ENCODE measurements at regions not wholly inside any gene's neighbourhood (a gene's known extent, or its start where the extent isn't known, plus 50 kb on each side); places are given as distances from the start of the nearest gene placed in this dataset.

DNA sequence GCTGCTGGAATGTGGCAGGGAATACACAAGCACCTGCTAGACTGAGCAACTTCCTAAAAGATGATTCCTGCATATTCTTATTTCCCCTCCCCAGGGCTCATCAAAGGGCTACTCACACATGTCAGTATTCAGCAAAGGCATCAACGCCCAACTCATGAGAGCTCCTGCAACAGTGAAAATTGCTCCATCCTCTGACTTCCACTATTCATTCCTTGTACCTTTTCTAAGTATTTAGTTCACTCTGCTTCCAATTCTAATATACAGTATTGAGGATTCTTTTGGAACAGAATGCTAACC, 84.1 kb downstream of the SCN11A start:
- no peaks in the 10 kb centered on the region for H3K36me3 ChIP-seq (ENCODE audit: control insufficient read depth in 5 of 5, insufficient read depth in 5 of 5, low read length in 5 of 5)
- H3K9me3 ChIP-seq (ENCODE audit: control insufficient read depth in 5 of 5, low read length in 5 of 5) = no peaks in the 10 kb centered on the region
- no peaks in the 10 kb centered on the region for H3K4me1 ChIP-seq (ENCODE audit: control insufficient read depth in 5 of 5, insufficient read depth in 5 of 5, low read length in 5 of 5)
- H3K9ac ChIP-seq (ENCODE audit: low read length in 5 of 5) = no peak overlapping the region
- peaks cover 0 to 8% (median 0%) of the 10 kb centered on the region in 5 donors for H3K27me3 ChIP-seq (ENCODE audit: control insufficient read depth in 5 of 5, insufficient read depth in 4 of 5, low read length in 5 of 5)
- H3K4me3 ChIP-seq (ENCODE audit: low read depth in 1 of 5, low read length in 5 of 5) = no peak overlapping the region
- no peak overlapping the region for H3K27ac ChIP-seq (ENCODE audit: low read depth, low read length)

DNA sequence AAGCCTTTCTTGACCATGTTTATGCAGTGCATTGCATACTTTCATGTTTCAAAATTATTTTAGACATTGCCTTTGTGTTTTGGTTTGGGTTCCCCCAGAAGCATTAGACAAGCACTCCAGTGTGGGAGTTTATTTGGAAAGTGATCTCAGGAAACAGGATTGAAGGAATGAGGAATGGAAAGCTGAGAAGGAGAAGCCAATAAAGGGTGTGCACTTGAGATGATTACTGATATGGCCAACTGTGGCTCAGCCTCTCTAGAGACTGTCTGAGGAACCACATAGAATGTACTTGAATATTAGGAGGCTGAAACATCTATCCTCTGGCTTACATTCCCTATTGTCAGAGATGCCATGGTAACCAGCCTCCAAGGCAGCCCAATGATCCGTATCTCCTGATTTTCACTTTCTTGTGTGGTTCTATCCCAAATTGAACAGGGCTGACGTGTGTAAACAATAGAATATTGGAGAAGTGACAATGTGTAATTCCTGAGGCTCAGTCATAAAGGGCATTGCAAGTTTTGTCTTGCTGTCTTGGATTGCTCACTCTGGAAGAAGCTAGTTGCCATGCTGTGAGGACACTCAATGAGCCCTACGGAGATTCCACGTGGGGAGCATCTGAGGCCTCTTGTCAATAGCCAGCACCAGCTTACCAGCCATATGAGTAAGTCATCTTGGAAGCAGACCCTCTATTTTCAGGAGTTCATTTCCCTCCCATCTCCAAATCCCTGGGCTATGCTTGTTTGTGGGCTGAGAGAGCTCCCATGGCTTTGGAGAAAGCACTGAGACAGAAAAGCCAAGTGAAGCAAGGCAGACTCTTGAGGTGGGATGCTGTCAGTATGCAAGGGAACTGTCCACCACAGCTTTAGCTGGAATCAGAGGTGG, 84.7 kb downstream of the SCN11A start:
- Histone ChIP-seq H3K4me1 (ENCODE audit: control insufficient read depth in 5 of 5, insufficient read depth in 5 of 5, low read length in 5 of 5) (no peaks in the 10 kb centered on the region), H3K36me3 (ENCODE audit: control insufficient read depth in 5 of 5, insufficient read depth in 5 of 5, low read length in 5 of 5) (no peaks in the 10 kb centered on the region), H3K27ac (ENCODE audit: low read depth, low read length) (no peak overlapping the region), H3K9me3 (ENCODE audit: control insufficient read depth in 5 of 5, low read length in 5 of 5) (no peaks in the 10 kb centered on the region), H3K4me3 (ENCODE audit: low read depth in 1 of 5, low read length in 5 of 5) (no peak overlapping the region), H3K27me3 (ENCODE audit: control insufficient read depth in 5 of 5, insufficient read depth in 4 of 5, low read length in 5 of 5) (peaks cover 0 to 8% (median 0%) of the 10 kb centered on the region in 5 donors), H3K9ac (ENCODE audit: low read length in 5 of 5) (no peak overlapping the region)

GRCh38 chr3:38964646-38965045, 87.1 kb downstream of the SCN11A start:
- Histone ChIP-seq H3K4me1 (ENCODE audit: control insufficient read depth in 5 of 5, insufficient read depth in 5 of 5, low read length in 5 of 5) (peaks cover 0 to 18% (median 0%) of the 10 kb centered on the region in 5 donors), H3K9ac (ENCODE audit: low read length in 5 of 5) (no peak overlapping the region), H3K9me3 (ENCODE audit: control insufficient read depth in 5 of 5, low read length in 5 of 5) (no peaks in the 10 kb centered on the region), H3K27me3 (ENCODE audit: control insufficient read depth in 5 of 5, insufficient read depth in 4 of 5, low read length in 5 of 5) (peaks cover 0 to 7% (median 0%) of the 10 kb centered on the region in 5 donors), H3K27ac (ENCODE audit: low read depth, low read length) (no peak overlapping the region), H3K4me3 (ENCODE audit: low read depth in 1 of 5, low read length in 5 of 5) (no peak overlapping the region), H3K36me3 (ENCODE audit: control insufficient read depth in 5 of 5, insufficient read depth in 5 of 5, low read length in 5 of 5) (no peaks in the 10 kb centered on the region)

DNA sequence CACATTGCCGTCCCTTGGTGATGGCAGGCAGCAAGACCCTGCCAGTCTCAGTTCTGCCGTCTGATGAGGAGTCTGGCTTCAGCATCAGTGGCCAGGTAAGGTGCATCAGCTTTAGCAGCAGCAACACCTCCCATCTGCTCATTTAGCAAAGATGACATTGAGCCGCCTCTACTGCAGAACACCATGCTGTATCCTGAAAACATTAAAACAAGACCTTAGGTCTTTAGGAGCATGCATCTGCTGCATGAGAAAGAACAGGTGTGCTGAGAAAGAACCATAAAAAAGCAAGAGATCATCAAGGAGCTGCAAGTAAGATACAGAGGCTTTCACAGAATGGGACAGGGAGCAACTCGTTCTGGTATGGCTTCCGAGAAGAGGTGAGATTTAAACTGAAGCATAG, 87.5 kb downstream of the SCN11A start:
- H3K36me3 ChIP-seq (ENCODE audit: control insufficient read depth in 5 of 5, insufficient read depth in 5 of 5, low read length in 5 of 5) = no peaks in the 10 kb centered on the region
- H3K27me3 ChIP-seq (ENCODE audit: control insufficient read depth in 5 of 5, insufficient read depth in 4 of 5, low read length in 5 of 5) = peaks cover 0 to 7% (median 0%) of the 10 kb centered on the region in 5 donors
- no peak overlapping the region for H3K27ac ChIP-seq (ENCODE audit: low read depth, low read length)
- H3K9ac ChIP-seq (ENCODE audit: low read length in 5 of 5) = no peak overlapping the region
- no peaks in the 10 kb centered on the region for H3K9me3 ChIP-seq (ENCODE audit: control insufficient read depth in 5 of 5, low read length in 5 of 5)
- H3K4me1 ChIP-seq (ENCODE audit: control insufficient read depth in 5 of 5, insufficient read depth in 5 of 5, low read length in 5 of 5) = peaks cover 0 to 18% (median 0%) of the 10 kb centered on the region in 5 donors
- no peak overlapping the region for H3K4me3 ChIP-seq (ENCODE audit: low read depth in 1 of 5, low read length in 5 of 5)

DNA sequence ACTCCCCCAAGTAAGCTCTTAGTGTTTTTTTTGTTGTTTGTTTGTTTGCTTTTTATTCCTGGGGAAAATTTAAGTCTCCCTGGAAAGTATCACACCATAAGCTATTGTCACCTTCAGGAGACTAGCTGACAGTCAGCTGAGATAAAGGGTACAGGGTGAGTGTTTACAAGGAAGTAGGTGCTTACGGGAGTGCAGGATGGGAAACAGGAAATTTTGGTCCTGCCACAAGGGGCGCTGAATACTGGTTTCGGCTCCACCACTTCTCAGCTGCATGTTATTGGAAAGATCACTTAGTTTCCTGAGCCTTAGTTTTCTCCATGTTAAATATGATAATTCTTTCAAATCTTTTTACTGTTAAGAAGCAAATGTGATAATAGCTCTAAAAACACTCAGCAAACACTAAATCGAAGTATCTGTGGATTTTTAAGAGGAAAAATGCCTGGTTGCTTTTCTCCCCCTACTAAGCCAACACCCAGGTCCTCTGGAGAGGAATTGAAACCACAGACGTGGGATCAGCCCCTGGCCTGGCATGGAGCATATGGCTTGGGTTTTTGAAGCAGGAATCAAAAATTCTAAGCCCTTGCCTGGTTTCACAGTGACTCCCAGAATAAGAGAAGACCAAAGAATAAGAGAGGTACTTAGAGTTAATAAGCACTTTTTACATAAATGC, 90.7 kb downstream of the SCN11A start:
- no peaks in the 10 kb centered on the region for H3K9me3 ChIP-seq (ENCODE audit: control insufficient read depth in 5 of 5, low read length in 5 of 5)
- H3K9ac ChIP-seq (ENCODE audit: low read length in 5 of 5) = no peak overlapping the region
- peaks cover 0 to 3% (median 0%) of the 10 kb centered on the region in 5 donors for H3K27me3 ChIP-seq (ENCODE audit: control insufficient read depth in 5 of 5, insufficient read depth in 4 of 5, low read length in 5 of 5)
- H3K4me3 ChIP-seq (ENCODE audit: low read depth in 1 of 5, low read length in 5 of 5) = peak overlapping the region in 1 of 5 donors; percentile 4
- H3K36me3 ChIP-seq (ENCODE audit: control insufficient read depth in 5 of 5, insufficient read depth in 5 of 5, low read length in 5 of 5) = no peaks in the 10 kb centered on the region
- H3K4me1 ChIP-seq (ENCODE audit: control insufficient read depth in 5 of 5, insufficient read depth in 5 of 5, low read length in 5 of 5) = peaks cover 0 to 24% (median 0%) of the 10 kb centered on the region in 5 donors
- H3K27ac ChIP-seq (ENCODE audit: low read depth, low read length) = no peak overlapping the region

GRCh38 chr3:38960042-38960622, 91.6 kb downstream of the SCN11A start:
- Histone ChIP-seq H3K27ac (ENCODE audit: low read depth, low read length) (no peak overlapping the region), H3K4me1 (ENCODE audit: control insufficient read depth in 5 of 5, insufficient read depth in 5 of 5, low read length in 5 of 5) (peaks cover 0 to 24% (median 0%) of the 10 kb centered on the region in 5 donors), H3K36me3 (ENCODE audit: control insufficient read depth in 5 of 5, insufficient read depth in 5 of 5, low read length in 5 of 5) (no peaks in the 10 kb centered on the region), H3K9me3 (ENCODE audit: control insufficient read depth in 5 of 5, low read length in 5 of 5) (no peaks in the 10 kb centered on the region), H3K4me3 (ENCODE audit: low read depth in 1 of 5, low read length in 5 of 5) (peak overlapping the region in 2 of 5 donors; percentile 7 to 8), H3K9ac (ENCODE audit: low read length in 5 of 5) (no peak overlapping the region), H3K27me3 (ENCODE audit: control insufficient read depth in 5 of 5, insufficient read depth in 4 of 5, low read length in 5 of 5) (peaks cover 0 to 3% (median 0%) of the 10 kb centered on the region in 5 donors)

DNA sequence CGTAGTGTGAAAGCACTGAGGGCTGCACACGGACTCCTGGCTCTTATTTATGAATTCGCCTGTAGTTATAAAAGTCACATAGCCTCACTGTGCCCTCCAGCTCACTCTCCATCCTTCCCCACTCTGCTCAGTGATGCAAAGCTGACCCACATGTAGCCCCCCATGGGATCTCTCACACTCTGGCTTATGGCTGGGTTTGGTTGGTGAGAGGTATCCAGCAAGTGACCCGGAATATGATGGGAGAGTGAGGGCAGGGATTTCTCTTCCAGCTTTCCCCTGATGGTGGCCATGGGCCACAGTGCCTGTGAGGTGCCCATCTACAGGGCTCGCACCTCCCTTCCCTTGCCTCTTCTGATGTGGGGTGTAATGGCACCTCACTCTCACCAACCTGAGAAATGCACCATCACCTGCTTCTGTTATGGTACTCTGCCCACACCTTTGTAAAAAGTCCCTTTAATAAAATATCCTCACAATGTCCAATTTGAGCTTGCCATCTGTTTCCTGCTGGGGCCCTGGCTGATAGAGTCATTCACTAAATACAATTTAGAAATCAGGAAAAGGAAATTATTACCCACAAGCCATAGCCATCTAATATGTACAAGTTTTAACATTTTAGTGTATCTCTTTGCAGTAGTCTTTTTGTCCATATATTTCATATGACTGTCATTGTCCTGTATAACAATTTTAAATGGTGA, 93.6 kb downstream of the SCN11A start:
- H3K4me3 ChIP-seq (ENCODE audit: low read depth in 1 of 5, low read length in 5 of 5) = no peak overlapping the region
- no peaks in the 10 kb centered on the region for H3K9me3 ChIP-seq (ENCODE audit: control insufficient read depth in 5 of 5, low read length in 5 of 5)
- no peak overlapping the region for H3K9ac ChIP-seq (ENCODE audit: low read length in 5 of 5)

GRCh38 chr3:38957296-38957695, 94.4 kb downstream of the SCN11A start:
- H3K36me3 ChIP-seq (ENCODE audit: control insufficient read depth in 5 of 5, insufficient read depth in 5 of 5, low read length in 5 of 5) = no peaks in the 10 kb centered on the region
- no peaks in the 10 kb centered on the region for H3K27me3 ChIP-seq (ENCODE audit: control insufficient read depth in 5 of 5, insufficient read depth in 4 of 5, low read length in 5 of 5)
- H3K9me3 ChIP-seq (ENCODE audit: control insufficient read depth in 5 of 5, low read length in 5 of 5) = no peaks in the 10 kb centered on the region
- peaks cover 0 to 24% (median 0%) of the 10 kb centered on the region in 5 donors for H3K4me1 ChIP-seq (ENCODE audit: control insufficient read depth in 5 of 5, insufficient read depth in 5 of 5, low read length in 5 of 5)
- no peak overlapping the region for H3K9ac ChIP-seq (ENCODE audit: low read length in 5 of 5)
- H3K4me3 ChIP-seq (ENCODE audit: low read depth in 1 of 5, low read length in 5 of 5) = no peak overlapping the region
- no peak overlapping the region for H3K27ac ChIP-seq (ENCODE audit: low read depth, low read length)

More for the DNA sequence above, 93.6 kb downstream of the SCN11A start:
- H3K27me3 ChIP-seq (ENCODE audit: control insufficient read depth in 5 of 5, insufficient read depth in 4 of 5, low read length in 5 of 5) = no peaks in the 10 kb centered on the region
- no peak overlapping the region for H3K27ac ChIP-seq (ENCODE audit: low read depth, low read length)
- H3K36me3 ChIP-seq (ENCODE audit: control insufficient read depth in 5 of 5, insufficient read depth in 5 of 5, low read length in 5 of 5) = no peaks in the 10 kb centered on the region
- H3K4me1 ChIP-seq (ENCODE audit: control insufficient read depth in 5 of 5, insufficient read depth in 5 of 5, low read length in 5 of 5) = peaks cover 0 to 24% (median 0%) of the 10 kb centered on the region in 5 donors

DNA sequence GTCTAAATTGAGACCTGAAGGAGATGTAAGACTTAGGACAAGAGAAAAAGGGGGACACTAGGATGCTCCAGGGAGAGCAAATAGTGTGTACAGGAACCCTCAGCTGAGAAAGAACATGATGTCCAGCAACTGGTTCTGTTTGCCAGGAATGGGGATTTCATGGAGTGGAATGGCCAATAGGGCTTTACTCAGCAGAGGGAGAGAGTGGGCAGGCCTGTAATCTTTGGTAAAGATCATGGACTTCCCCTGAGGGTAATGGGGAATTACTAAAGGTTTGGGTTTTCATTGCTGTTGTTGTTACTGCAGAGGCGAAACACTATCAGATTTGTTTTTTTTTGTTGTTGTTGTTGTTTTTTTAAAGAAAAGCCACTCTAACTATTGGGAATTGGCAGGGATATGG, 99.0 kb downstream of the SCN11A start:
- Histone ChIP-seq H3K4me3 (ENCODE audit: low read depth in 1 of 5, low read length in 5 of 5) (no peak overlapping the region), H3K27me3 (ENCODE audit: control insufficient read depth in 5 of 5, insufficient read depth in 4 of 5, low read length in 5 of 5) (no peaks in the 10 kb centered on the region), H3K4me1 (ENCODE audit: control insufficient read depth in 5 of 5, insufficient read depth in 5 of 5, low read length in 5 of 5) (no peaks in the 10 kb centered on the region), H3K9ac (ENCODE audit: low read length in 5 of 5) (no peak overlapping the region), H3K27ac (ENCODE audit: low read depth, low read length) (no peak overlapping the region), H3K9me3 (ENCODE audit: control insufficient read depth in 5 of 5, low read length in 5 of 5) (no peaks in the 10 kb centered on the region), H3K36me3 (ENCODE audit: control insufficient read depth in 5 of 5, insufficient read depth in 5 of 5, low read length in 5 of 5) (no peaks in the 10 kb centered on the region)
